ENCODE measurements at regions not wholly inside any gene's neighbourhood (a gene's known extent, or its start where the extent isn't known, plus 50 kb on each side); places are given as distances from the start of the nearest gene placed in this dataset.

DNA sequence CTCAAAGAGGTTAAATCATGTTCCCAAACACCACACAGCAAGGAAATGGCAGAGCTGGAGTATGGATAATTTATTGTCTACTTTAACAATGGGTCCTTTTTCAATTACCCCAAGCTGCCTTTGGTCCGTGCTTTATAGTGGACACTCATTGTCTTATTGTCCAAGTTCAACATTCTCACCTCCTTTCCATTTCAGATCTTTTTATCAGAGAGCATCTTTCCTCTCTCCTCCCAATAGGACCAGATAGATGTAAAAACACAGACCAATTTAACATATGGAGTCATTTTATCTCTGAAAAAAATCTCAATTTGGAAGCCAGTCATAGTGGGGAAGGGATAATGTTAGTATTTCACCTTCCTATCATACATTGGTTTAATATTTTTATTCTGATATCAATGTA is 83.5 kb upstream of the WAC start:
- TF ChIP-seq TCF12 (IDR thresholded peaks at IDR 0.05; ENCODE audit: low read depth) (no peak), MAX (IDR thresholded peaks at IDR 0.05) (no peak), USF1 (IDR thresholded peaks at IDR 0.05) (no peak), FOXM1 (IDR thresholded peaks at IDR 0.05; ENCODE audit: borderline replicate concordance, low read depth) (no peak), TEAD4 (IDR thresholded peaks at IDR 0.05) (no peak), CREB1 (IDR thresholded peaks at IDR 0.05; ENCODE audit: low read depth) (no peak), CEBPB (IDR thresholded peaks at IDR 0.05) (no peak)

- TF ChIP-seq FOXM1 (IDR thresholded peaks at IDR 0.05; ENCODE audit: borderline replicate concordance, low read depth) (no peak), USF1 (IDR thresholded peaks at IDR 0.05) (no peak), NFIC (IDR thresholded peaks at IDR 0.05) (no peak), ZBTB7A (IDR thresholded peaks at IDR 0.05; ENCODE audit: low read depth) (no peak), REST (IDR thresholded peaks at IDR 0.05; ENCODE audit: low read depth) (no peak), EGR1 (IDR thresholded peaks at IDR 0.05) (no peak), TAF1 (IDR thresholded peaks at IDR 0.05; ENCODE audit: low read depth) (no peak)
Measured at GRCh38 chr10:28449926-28450325, 83.0 kb upstream of the WAC start.

- no peak for TF ChIP-seq YY1 (IDR thresholded peaks at IDR 0.05; ENCODE audit: low read depth)
- TF ChIP-seq TEAD4 (IDR thresholded peaks at IDR 0.05) = no peak
- TF ChIP-seq USF1 (IDR thresholded peaks at IDR 0.05) = no peak
- TF ChIP-seq EGR1 (IDR thresholded peaks at IDR 0.05) = no peak
- TF ChIP-seq EP300 (IDR thresholded peaks at IDR 0.05; ENCODE audit: borderline replicate concordance) = no peak
- no peak for TF ChIP-seq CREB1 (IDR thresholded peaks at IDR 0.05; ENCODE audit: low read depth)
- no peak for TF ChIP-seq CEBPB (IDR thresholded peaks at IDR 0.05)
- no peak for TF ChIP-seq NFIC (IDR thresholded peaks at IDR 0.05)
- no peak for TF ChIP-seq FOXM1 (IDR thresholded peaks at IDR 0.05; ENCODE audit: borderline replicate concordance, low read depth)
- TF ChIP-seq ZBTB7A (IDR thresholded peaks at IDR 0.05; ENCODE audit: low read depth) = no peak
Measured at GRCh38 chr10:28453926-28454325, 79.0 kb upstream of the WAC start.

DNA sequence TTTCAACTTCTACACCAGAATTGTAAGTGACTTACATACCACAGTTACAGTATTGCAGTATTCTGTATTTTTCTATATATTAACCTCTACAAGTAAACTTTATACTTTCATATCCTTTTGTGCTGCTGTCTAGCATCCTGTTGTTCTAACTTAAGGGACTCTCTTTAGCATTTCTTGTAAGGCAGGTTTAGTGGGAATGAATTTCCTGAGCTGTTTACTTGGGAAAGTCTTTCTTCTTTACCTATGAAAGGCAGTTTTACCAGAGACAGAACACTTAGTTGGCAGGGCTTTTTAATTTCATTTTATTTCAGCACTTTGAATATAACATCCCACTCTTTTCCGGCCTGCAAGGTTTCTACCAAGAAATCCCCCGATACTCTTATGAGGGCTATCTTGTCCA is 75.8 kb upstream of the WAC start:
- TF ChIP-seq YY1 (IDR thresholded peaks at IDR 0.05; ENCODE audit: low read depth) (no peak), FOXM1 (IDR thresholded peaks at IDR 0.05; ENCODE audit: borderline replicate concordance, low read depth) (no peak), CREB1 (IDR thresholded peaks at IDR 0.05; ENCODE audit: low read depth) (no peak), EP300 (IDR thresholded peaks at IDR 0.05; ENCODE audit: borderline replicate concordance) (no peak), RAD21 (IDR thresholded peaks at IDR 0.05; ENCODE audit: low read depth) (no peak), TAF1 (IDR thresholded peaks at IDR 0.05; ENCODE audit: low read depth) (no peak)

- TF ChIP-seq CREB1 (IDR thresholded peaks at IDR 0.05; ENCODE audit: low read depth) (no peak), TAF1 (IDR thresholded peaks at IDR 0.05; ENCODE audit: low read depth) (no peak), YY1 (IDR thresholded peaks at IDR 0.05; ENCODE audit: low read depth) (no peak), EP300 (IDR thresholded peaks at IDR 0.05; ENCODE audit: borderline replicate concordance) (no peak), ZBTB7A (IDR thresholded peaks at IDR 0.05; ENCODE audit: low read depth) (no peak), EGR1 (IDR thresholded peaks at IDR 0.05) (no peak), FOXM1 (IDR thresholded peaks at IDR 0.05; ENCODE audit: borderline replicate concordance, low read depth) (no peak), MAX (IDR thresholded peaks at IDR 0.05) (no peak), CEBPB (IDR thresholded peaks at IDR 0.05) (no peak), REST (IDR thresholded peaks at IDR 0.05; ENCODE audit: low read depth) (no peak), USF1 (IDR thresholded peaks at IDR 0.05) (no peak), NFIC (IDR thresholded peaks at IDR 0.05) (no peak), TCF12 (IDR thresholded peaks at IDR 0.05; ENCODE audit: low read depth) (no peak), TEAD4 (IDR thresholded peaks at IDR 0.05) (no peak), RAD21 (IDR thresholded peaks at IDR 0.05; ENCODE audit: low read depth) (no peak)
Measured at GRCh38 chr10:28459453-28460144, 73.3 kb upstream of the WAC start.

Data from Ishikawa (cell line).